ENCODE measurements at regions not wholly inside any gene's neighbourhood (a gene's known extent, or its start where the extent isn't known, plus 50 kb on each side); places are given as distances from the start of the nearest gene placed in this dataset.

DNA sequence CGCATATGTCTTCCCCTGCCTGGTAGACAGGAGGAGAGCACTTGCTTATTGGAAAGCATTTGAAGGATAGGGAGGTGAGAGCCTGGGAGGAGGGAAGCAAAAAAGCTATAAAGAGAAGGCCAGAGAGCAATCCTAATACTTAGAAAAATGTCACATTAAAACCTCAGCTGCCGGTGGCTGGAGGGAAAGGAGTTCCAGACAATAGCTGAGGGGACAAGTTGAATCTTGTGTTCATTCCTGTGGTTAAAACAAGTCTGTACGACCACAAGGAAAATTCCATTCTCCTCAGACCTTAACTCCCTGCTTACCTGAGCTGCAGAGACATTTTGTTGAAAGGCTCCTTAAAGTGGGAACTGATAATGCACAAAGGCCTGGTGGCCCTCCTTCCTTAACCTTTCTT lies 218.8 kb upstream of the CAMK1G start:
- DNase-seq = no peak

DNA sequence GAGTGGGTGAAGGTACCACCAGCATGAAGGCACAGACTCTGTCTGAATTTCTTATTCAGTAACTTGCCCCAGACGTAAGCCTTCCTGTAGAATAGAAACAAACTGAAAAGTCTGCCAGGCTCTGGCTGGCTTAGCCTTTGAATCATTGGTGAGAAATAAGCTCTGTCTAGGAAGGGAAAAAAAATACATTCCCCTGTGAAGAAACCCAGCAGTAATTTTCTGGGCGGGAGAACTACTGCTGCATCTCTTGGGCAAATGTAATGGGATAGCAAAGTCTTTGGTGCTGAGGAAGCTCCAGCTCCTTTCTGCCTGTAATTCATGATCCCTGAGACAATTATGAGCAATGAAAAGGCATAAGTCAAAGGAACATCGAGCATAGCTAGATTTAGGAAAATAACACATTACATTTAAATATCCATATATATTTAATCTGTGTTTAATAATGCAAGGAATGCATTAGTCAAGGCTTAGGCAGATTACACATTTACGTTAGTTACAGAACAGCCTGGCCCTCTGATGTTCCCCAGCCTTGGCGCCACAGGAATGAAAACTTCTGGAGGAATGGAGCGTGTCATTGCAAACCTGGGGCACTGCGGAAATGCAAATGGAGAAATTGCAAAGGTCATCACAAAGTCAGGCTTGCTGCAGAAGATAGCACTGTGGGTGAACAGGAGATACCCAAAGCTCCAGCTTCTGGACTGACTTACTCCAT lies 216.3 kb upstream of the CAMK1G start:
- DNase-seq = no peak

DNA sequence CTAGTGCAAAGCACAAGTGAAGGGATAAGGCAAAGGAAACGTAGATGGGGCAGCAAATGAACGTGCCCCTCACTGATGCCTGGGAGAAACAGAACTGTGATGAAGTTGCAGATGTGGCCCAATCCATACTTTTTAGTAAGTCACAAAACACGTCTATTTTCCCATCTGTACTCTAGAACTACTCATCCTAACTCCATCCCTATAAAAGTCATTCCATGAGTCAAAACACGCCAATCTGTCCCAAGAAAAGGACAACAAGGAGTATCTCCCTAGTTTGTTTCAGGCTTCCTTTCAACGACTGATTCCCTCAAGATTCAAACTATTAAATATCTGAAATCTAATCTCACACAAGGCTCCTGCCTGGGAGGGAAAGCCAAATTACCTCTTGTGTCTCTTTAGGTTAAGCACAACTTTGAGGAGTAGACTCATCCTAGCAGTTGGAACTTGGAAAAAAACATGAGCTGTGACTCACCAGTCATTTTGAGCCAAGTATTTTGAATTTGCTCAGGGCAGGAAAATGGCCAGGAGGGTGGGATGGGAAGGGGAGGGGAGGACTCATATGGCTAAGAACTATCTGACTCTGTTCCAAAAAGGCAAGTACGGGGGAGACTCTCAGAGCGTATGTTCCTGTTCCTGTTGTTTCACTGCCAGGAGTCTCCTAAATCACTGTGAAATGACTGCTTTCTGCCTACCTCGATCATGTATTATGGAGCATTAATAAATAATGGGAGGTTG lies 214.5 kb upstream of the CAMK1G start:
- DNase-seq = no peak

DNA sequence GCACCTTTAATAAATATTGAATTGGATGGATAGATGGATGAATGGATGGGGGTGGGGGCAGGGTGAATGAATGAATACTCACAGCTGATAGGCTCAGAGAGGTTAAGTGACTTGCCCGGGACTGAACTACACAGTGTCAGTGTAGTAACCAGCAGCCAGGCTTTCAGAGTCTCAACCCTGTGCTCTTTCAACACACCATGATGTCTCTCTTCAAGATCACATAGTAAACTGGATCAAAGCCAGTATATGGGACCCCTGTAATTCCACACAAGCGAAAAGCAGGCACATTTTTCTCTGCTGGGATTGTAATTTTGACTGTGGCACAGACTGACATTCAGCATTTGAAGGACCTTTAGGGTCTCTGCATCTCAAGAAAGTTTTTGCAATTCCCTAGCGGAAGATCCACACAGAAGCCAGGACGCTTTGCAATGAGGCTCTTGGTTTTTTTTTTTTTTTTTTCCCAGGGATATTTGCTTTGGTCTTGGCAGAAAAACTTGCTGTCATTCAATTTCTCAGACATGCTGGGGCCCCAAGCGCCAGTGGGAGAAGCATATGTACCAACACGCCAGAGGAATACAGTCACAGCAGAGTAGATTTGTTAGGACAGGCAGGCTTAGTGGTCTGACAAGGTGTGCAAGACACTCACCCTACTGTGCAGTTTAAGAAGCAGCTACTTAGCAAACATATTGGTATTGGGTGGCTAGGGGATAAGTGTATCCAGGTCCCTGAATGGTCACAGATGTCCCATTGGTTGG lies 213.1 kb upstream of the CAMK1G start:
- DNase-seq = no peak

DNA sequence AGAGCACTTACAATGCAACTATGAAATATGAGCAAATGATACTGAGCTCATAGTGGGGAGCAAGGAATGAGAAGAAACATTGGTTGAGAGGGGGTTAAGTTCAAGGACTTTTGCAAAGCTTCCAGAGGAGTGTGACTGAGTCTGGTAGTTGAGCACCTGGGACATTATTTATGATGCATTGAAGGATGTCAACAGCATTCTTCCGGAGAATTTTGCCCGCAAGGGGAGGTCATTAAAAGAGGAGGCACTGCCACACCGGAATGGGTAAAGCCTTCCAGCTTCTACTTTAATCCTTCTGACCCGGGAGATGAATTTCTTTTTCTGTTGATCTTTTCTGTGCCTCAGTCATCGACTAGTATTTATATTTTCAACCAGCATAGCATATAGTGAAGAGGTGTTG lies 208.4 kb upstream of the CAMK1G start:
- DNase-seq = no peak

DNA sequence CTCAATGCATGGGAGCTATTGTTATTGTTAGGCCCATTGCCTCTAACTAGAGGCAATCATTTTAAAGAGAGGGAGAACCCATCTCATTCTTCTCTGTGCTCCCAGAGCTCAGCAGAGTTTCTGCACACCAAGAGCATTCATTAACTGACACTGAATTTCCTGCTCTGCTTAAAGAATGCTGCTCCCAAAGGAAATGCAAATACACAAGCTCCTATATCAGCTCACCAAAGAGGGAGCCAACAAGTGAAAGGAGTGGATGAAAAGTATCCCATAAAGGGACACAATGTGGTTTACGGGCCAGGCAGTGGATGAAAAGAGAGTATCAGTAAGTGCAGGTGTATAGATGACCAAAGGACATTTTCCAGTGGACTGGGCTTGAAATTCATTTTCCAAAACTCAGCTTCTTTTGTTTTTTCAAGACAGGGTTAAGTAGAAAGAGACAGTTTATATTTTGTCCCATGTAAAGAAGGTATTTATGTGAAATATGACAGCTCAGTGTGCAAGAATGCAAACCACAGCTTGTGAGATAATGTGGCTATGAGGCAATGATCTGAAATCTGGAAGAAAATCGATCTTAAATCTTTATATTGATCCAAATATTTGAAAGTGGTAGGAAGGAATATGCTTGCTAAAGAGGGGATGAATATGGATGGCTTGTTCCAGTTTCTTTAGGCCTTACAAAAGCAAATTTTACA lies 207.7 kb upstream of the CAMK1G start:
- DNase-seq = no peak

DNA sequence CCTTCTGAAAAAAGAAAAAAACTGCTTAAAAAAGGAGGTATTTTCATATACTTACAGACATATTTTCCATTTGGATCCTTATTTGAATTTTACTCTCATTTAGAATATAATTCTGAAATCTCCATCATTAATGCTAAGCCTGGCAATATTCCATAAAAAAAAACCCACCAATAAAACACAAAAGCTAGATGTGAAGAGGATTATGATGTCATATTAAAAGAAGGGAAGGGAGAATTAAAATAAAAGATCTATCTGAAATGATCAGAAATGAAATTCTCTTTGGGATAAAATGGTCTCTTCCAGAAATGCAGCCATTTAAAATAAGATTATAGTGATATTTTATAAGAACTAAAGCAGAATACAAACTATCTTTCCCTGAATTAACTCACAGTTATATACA lies 206.7 kb upstream of the CAMK1G start:
- DNase-seq = no peak

- DNase-seq = no peak
These were observed 205.5 kb upstream of the CAMK1G start for GRCh38 chr1:209377995-209378394.

- no peak for DNase-seq
These were observed 204.2 kb upstream of the CAMK1G start for GRCh38 chr1:209379280-209379679.

- no peak for DNase-seq
These were observed 203.1 kb upstream of the CAMK1G start for GRCh38 chr1:209380420-209380819.

- no peak for DNase-seq
These were observed 201.0 kb upstream of the CAMK1G start for GRCh38 chr1:209382231-209383100.

DNA sequence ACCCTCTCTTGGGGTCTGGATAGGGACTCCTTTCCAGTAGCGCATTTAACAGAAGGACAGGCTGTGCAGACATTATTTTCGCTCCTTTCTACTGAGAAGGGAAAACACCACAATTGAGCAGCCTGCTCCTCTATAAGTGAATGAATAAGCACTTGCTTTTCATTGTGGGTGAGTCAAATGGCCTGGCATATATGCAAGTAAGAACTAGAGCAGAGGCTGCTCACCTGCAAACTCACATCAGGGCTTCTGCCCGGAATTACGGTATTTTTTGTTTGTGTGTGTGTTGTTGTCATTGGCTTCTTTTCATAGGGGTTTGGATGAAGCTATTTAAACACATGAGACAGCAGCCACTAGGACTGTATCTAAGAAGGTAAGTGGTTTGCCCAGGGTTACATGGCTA lies 200.1 kb upstream of the CAMK1G start:
- DNase-seq = no peak

DNA sequence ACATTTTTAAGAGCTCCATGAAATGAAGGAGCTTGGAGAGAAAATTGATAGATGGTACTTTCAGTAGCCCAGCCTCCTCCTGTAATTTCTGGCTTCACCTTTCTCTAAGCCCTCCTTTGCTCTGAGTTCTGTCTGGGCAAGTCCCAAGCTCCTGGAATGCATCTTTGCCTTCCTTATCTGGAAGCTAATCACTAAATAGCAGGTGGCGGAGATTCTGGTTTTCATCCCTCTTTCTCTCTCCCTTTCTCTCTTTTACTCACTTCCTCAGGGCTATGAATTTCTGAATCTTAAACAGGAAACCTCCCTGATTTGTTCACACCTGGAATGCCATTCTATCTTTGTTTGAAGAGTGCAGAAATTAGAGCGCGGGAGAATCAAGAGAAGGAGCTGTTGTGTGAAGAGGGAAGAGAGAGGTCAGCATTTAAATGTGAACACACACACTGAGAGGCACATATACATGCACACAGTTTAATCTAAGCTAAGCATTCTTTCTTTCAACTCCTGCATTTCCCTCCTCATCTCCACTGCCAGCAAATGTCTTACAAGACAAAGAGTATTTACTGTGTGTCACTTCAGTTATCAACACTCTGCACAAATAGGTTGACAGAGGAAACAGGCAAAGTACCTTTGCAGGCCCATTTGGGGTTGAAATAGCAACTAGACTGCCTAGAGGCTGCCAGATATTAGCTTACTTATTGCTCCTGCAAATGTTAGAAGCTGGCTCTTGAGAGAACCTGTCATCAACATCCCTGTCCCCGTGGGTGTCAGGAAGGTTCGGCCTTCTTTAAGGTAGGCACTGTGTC lies 199.4 kb upstream of the CAMK1G start:
- DNase-seq = no peak

DNA sequence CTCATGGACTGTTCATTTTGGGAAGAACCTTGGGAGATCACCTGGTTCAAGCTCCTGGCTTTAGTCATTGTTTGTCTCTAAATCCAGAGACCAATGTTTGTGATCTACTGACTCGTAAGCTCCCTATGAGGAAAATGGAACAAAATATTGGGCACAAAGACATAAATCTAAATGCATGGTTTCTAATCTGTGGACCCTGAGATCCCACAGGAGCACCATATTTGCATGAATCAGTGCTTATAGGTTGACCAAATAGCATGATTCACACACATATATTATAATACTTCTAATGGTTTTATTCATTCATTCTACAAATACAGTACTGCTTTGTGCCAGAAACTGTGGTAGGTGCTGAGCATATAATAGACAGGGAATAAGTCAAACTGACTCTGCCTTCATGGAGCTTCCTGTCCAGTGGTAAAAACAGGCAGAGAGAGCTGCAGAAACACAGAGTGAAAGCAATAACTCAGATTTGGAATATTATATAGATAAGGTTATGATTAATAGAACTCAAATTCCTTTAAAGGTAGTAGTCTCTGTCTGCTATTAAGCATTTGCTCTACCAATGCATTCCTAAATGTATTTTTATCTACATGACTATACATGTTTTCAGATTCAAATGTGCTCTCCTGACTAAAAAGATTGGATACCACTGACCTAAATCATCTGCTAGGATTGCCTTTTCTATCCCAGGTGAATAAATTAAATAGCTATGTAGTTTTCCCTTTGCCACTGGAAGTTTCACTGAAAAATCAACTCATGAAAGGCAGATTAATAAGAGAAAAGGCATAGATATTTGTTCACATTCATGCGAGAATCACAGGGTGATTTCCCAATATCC lies 198.6 kb upstream of the CAMK1G start:
- no peak for DNase-seq

DNA sequence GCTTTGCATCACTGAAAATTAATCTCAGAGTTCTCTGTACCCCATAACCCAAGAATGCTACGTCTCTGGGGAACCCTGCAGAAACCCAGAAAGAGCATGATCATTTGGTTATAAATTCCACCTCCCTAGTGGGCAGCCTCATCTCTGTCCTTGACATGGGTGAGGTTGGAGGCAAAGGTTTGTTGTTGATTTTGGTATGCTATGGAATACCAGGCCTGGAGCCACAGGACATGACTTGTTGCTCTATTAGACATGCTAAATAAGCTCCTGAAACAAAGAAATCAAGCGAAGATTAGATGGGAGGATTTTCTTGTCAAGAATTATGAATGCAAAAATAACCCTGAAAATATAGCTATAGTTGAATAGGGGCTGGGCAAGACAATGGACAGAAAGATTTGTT lies 197.4 kb upstream of the CAMK1G start:
- DNase-seq = no peak

- DNase-seq = no peak
These were observed 196.1 kb upstream of the CAMK1G start for GRCh38 chr1:209387271-209387968.

GRCh38 chr1:209387969-209388329 lies 195.6 kb upstream of the CAMK1G start:
- no peak for DNase-seq

- no peak for DNase-seq
These were observed 195.2 kb upstream of the CAMK1G start for GRCh38 chr1:209388358-209388757.

GRCh38 chr1:209389258-209389657 lies 194.3 kb upstream of the CAMK1G start:
- no peak for DNase-seq

DNA sequence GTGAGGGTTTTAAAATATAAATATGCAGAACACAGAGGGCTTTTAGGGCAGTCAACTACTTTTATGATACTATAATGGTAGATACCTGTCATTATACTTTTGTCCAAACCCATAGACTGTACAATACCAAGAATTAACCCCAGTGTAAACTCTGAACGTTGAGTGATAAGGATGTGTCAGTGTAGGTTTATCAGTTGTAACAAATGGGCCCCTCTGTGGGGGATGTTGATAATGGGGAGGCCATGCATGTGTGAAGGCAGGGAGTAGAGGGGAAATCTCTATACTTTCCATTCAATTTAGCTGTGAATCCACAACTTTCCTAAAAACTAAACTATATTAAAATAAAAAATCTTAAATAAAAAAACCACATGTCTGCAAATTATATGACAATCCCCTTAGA lies 193.5 kb upstream of the CAMK1G start:
- no peak for DNase-seq

Data from inflammatory macrophage treated with lipopolysaccharide for 4 hours (primary cell).